ENCODE measurements at regions not wholly inside any gene's neighbourhood (a gene's known extent, or its start where the extent isn't known, plus 50 kb on each side); places are given as distances from the start of the nearest gene placed in this dataset.

- Histone ChIP-seq H3K9ac (ENCODE audit: insufficient read depth in 1 of 2, low read depth in 2 of 2, low read length in 2 of 2) (no peak overlapping the region), H3K4me2 (ENCODE audit: insufficient read depth, low read length) (no peak overlapping the region), H3K27ac (ENCODE audit: extremely low read depth, low read depth, low read length) (no peak overlapping the region), H3K9me3 (replicated peaks; ENCODE audit: control insufficient read depth, insufficient read depth, low read depth, low read length) (no peaks in the 10 kb centered on the region), H3K36me3 (ENCODE audit: control insufficient read depth, insufficient read depth, low read length) (no peaks in the 10 kb centered on the region), H4K20me1 (replicated peaks; ENCODE audit: control insufficient read depth, insufficient read depth, low read length) (no peaks in the 10 kb centered on the region), H3K4me1 (replicated peaks in 1 of 2; ENCODE audit: control insufficient read depth in 2 of 2, insufficient read depth in 2 of 2, low read length in 2 of 2) (no peaks in the 10 kb centered on the region), H2AFZ (ENCODE audit: low read depth, low read length) (no peak overlapping the region), H3K9me1 (ENCODE audit: control insufficient read depth, insufficient read depth, low read length) (no peaks in the 10 kb centered on the region), H3K27me3 (ENCODE audit: control insufficient read depth in 2 of 2, insufficient read depth in 2 of 2, low read length in 2 of 2) (no peaks in the 10 kb centered on the region; a peak in 1 of 5 replicates), H3K79me2 (ENCODE audit: control insufficient read depth, insufficient read depth, low read length) (no peaks in the 10 kb centered on the region), H3K4me3 (no peak overlapping the region)
- BruUV-seq (replicated peaks) = no TSS peak
- no peak for DNase-seq (ENCODE audit: extremely low read depth in 1 of 4, low spot score in 3 of 4)
- ATAC-seq = no peak
- 2% methylated on average over 3 of the region's 3 CpGs for WGBS (ENCODE audit: insufficient coverage, low coverage, missing lambda C conversion rate)
- ChIA-PET CTCF (ENCODE audit: low intra/inter-chr PET ratio) (no interaction called here), POLR2A (no interaction called here)
- intact Hi-C loops (cut with micrococcal nuclease) = loop anchor here (10.0 kb wide), 1 partner anchor 1056 kb away; no protein-coding TSS in a partner anchor
- in situ Hi-C loops (cut with MboI) = no loop called here
- FAIRE-seq = no peak
- TF ChIP-seq PPARD (CRISPR knock-in tag; IDR thresholded peaks at IDR 0.05) (no peak), YBX1 (IDR thresholded peaks at IDR 0.05) (no peak), SP2 (IDR thresholded peaks at IDR 0.05; ENCODE audit: extremely low read depth, low read depth, low read length, poor library complexity, severe bottlenecking) (no peak), HDAC3 (IDR thresholded peaks at IDR 0.05; ENCODE audit: borderline replicate concordance, partially characterized antibody) (no peak), NELFE (IDR thresholded peaks at IDR 0.05; ENCODE audit: insufficient read depth, insufficient read length) (no peak), ZNF79 (CRISPR knock-in tag; IDR thresholded peaks at IDR 0.05; ENCODE audit: low read depth) (no peak), BRF2 (IDR thresholded peaks at IDR 0.05; ENCODE audit: borderline replicate concordance, insufficient read depth, insufficient read length) (no peak), ARID3B (CRISPR knock-in tag; IDR thresholded peaks at IDR 0.05; ENCODE audit: borderline replicate concordance) (no peak), BRF1 (IDR thresholded peaks at IDR 0.05; ENCODE audit: borderline replicate concordance, extremely low read depth, insufficient read length) (no peak), ZC3H4 (CRISPR knock-in tag; IDR thresholded peaks at IDR 0.05; ENCODE audit: borderline replicate concordance) (no peak), SIN3B (IDR thresholded peaks at IDR 0.05; ENCODE audit: low read depth) (no peak), PURB (CRISPR knock-in tag; IDR thresholded peaks at IDR 0.05; ENCODE audit: low read depth) (no peak), TCF3 (CRISPR knock-in tag; IDR thresholded peaks at IDR 0.05) (no peak), CREB3L1 (IDR thresholded peaks at IDR 0.05; ENCODE audit: borderline replicate concordance, low read depth) (no peak), RBM14 (IDR thresholded peaks at IDR 0.05; ENCODE audit: borderline replicate concordance, insufficient read depth, low read depth, low read length) (no peak), ZNF445 (CRISPR knock-in tag; IDR thresholded peaks at IDR 0.05; ENCODE audit: low read depth) (no peak)
These were observed 144.6 kb downstream of the WT1 start for GRCh38 chr11:32290783-32291182.

Data from K562 (cell line).